H7 (cell line): ENCODE measurements at regions not wholly inside any gene's neighbourhood (a gene's known extent, or its start where the extent isn't known, plus 50 kb on each side); places are given as distances from the start of the nearest gene placed in this dataset.
A peak's percentile ranks its signal among the peaks of the same experiment; 100 is the strongest.

Experiments used
- DNase-seq: peaks from one replicate; pipeline ENCODE4 v3.0.0; 2012
- H3K27me3 ChIP-seq: 2 replicates; pipeline ENCODE4 v1.6.0; 2011; ENCODE audit warnings: mild to moderate bottlenecking, low read length; ENCODE audit not compliant: control insufficient read depth, insufficient read depth
- H3K36me3 ChIP-seq: replicated peaks from 2 replicates; pipeline ENCODE4 v1.5.1; 2011; ENCODE audit warnings: low read length; ENCODE audit not compliant: control insufficient read depth, insufficient read depth
- H3K4me3 ChIP-seq: 2 replicates; pipeline ENCODE4 v1.5.1; 2011; ENCODE audit warnings: low read depth, mild to moderate bottlenecking, control low read depth, low read length, moderate library complexity; ENCODE audit not compliant: insufficient read depth

DNA sequence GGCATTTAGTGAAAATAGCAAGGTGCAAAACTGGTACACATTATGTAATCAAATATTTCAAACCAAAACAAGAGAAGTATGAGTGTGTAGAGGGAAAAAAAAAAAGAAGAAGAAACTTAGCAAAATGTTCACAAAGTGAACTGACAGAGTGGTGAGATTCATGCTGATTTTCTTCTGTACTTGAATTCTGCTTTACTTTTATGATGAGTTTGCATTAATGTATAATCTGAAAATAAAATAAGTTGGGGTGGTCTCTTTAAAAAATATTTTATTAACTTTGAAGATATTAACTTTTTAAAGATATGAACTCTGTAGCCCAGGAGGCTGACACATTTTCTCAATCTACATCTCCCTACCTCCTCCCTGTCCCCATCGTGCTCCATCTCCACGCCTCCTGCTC is 185.1 kb downstream of the QDPR start:
- H3K36me3 ChIP-seq = no peaks in the 10 kb centered on the region
- no peaks in the 10 kb centered on the region for H3K27me3 ChIP-seq
- no peak for DNase-seq
- no peak overlapping the region for H3K4me3 ChIP-seq

DNA sequence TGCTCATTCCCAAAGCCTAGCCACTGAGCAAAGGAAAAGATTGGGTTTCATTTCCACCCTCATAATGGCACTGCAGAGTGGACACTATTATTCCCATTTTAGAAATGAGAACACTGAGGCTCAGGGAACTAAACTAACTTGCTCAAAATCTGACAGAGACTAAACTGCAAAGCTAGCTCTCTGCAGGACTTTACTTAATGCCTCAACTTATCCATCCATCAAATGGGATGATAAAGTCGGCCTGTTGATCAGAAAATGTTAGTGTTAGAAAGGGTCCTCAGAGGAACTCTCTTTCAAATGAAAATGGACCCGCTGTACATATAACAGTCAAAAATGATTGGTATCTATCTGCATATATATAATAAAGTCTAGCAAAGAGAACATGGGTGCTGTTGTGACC is 186.8 kb downstream of the QDPR start:
- DNase-seq = no peak
- Histone ChIP-seq H3K4me3 (no peak overlapping the region), H3K36me3 (no peaks in the 10 kb centered on the region), H3K27me3 (no peaks in the 10 kb centered on the region)

DNA sequence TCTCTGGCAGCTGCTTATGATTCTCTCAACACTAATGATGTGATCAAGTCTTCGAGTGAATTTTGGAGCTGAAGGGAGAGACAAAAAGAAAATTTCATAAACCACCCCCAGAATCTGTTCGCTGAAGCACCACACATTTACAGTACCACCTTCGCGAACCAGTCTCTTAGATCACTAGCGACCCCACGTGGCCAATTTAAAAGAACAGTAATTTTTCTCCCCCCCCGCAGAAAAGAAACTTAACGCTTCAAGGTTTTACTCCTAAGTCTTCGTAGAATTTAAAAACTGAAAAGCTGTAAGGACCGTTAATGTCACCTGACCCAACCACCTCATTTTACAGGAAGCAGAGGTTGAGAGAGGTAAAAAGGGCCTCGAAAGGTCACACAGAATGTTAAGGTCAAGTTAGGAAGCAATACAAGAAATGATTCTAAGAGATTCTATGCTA is 187.5 kb downstream of the QDPR start:
- no peaks in the 10 kb centered on the region for H3K27me3 ChIP-seq

DNA sequence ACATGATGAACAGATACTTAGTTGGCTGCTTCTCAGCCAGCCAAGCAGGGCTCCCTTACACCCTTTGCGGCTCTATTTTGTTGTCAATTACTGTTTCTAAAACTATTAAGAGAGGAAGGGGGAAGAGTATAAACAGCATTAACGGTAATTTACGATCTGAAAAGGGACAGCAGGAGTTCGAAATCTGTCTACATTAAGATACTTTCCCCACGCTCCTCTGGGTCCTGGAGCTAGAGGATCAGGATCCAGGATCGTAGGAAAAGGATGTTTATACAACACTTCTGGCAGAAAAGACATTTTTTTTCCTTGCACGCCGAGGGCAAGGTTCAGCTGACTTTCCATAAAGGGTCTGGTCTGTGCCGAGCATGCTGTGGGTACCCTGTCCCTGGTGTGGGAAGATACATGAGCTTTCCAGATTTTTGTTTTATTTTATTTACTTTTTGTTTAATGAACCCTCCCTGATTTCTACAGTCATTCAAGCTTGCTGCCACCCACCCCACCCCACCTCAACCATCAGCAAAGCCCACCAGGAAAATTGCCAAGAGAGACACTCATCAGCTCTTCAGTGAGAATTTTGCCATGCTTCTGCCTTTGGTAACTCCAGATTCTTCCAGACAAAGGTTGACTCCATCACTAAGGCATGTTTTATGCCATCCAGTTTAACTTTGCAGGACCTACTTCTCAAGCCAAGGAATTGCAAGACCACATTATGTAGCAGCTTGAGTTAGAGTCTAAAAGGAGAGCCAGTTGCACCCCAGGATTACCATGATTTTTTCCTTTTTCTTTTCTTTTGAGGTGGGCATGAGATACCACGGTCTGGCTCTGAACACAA is 188.1 kb downstream of the QDPR start:
- H3K4me3 ChIP-seq = no peak overlapping the region
- no peaks in the 10 kb centered on the region for H3K27me3 ChIP-seq
- H3K36me3 ChIP-seq = no peaks in the 10 kb centered on the region
- no peak for DNase-seq

More for the DNA sequence above, 187.5 kb downstream of the QDPR start:
- DNase-seq = peak; percentile 49
- Histone ChIP-seq H3K4me3 (no peak overlapping the region), H3K36me3 (no peaks in the 10 kb centered on the region)

DNA sequence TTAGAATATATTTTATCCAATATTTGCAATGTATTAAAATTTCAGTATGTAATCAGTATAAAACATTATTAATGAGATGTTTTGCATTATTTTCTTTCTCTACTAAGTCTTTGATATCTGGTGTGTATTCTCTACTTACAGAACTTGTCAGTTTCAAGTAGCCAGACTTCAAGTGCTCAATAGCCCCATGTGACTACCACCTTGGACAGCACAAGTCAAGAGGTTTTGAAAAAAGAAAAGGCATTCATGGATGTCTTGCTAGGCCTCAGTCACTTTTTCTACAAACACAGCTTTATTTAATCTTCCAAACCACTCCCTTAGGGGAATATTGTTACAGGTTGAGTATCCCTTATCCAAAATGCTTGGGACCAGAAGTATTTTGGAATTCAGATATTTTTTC is 189.4 kb downstream of the QDPR start:
- Histone ChIP-seq H3K27me3 (no peaks in the 10 kb centered on the region), H3K36me3 (no peaks in the 10 kb centered on the region), H3K4me3 (no peak overlapping the region)
- DNase-seq = no peak

- no peak for DNase-seq
- H3K36me3 ChIP-seq = no peaks in the 10 kb centered on the region
- no peaks in the 10 kb centered on the region for H3K27me3 ChIP-seq
- H3K4me3 ChIP-seq = no peak overlapping the region
Observed at GRCh38 chr4:17320046-17320445, 191.8 kb downstream of the QDPR start.

- H3K27me3 ChIP-seq = no peaks in the 10 kb centered on the region
- no peak for DNase-seq
- H3K4me3 ChIP-seq = no peak overlapping the region
- no peaks in the 10 kb centered on the region for H3K36me3 ChIP-seq
Observed at GRCh38 chr4:17317526-17317925, 194.4 kb downstream of the QDPR start.

DNA sequence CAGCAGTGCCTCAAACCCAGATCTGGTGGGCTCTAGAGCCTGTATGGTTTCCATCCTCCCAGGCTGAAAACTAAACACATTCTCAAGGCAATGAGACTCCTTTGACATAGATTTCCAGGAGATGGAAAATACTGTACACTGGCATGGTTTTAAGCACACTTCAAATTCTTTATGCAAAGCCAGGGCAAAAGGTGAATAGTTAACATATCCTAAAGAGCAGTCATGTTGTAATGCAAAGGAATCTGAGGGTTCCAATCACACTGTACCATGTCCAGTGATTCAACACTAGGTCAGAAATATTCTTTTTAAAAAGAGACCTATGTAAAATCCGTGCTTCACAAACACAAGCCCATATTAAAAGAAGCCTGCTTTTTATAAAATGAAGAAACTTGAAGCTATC is 195.3 kb downstream of the QDPR start:
- no peak for DNase-seq
- no peaks in the 10 kb centered on the region for H3K36me3 ChIP-seq

DNA sequence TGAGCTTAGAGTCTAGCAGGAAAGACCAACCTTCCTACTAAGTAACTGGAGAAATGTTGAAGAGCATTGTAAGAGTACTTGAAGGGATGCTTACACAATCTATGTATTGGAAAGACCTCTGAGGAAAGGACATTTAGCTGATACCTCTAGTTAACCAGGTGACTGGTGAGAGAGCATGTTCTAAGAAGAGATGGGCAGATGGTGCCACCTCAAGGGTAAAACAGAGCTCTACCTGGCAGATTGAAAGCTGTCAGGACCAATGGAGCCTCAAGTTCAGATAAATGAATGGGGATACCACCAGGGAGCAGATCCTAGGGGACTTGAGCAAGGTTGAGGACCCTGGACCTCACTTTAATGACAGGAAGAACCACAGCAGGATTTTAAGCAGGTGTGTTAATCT is 196.4 kb downstream of the QDPR start:
- H3K36me3 ChIP-seq = no peaks in the 10 kb centered on the region
- DNase-seq = peak; percentile 8
- H3K4me3 ChIP-seq = no peak overlapping the region
- no peaks in the 10 kb centered on the region for H3K27me3 ChIP-seq

More for the DNA sequence above, 195.3 kb downstream of the QDPR start:
- Histone ChIP-seq H3K27me3 (no peaks in the 10 kb centered on the region), H3K4me3 (no peak overlapping the region)

DNA sequence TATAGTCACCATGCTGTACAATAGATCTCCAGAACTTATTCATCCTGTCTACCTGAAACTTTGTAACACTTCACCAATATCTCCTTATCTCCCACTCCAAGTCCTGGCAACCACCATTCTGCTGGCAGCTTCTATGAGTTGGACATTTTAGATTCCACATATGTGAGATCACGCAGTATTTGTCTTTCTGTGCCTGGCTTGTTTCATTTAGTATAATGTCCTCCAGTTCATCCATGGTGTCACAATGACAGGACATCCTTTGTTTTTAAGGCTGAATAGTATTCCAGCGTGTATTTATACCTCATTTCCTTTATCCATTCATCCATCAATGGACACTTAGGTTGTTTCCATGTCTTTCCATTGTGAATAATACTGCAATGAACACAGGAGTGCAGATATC is 198.7 kb downstream of the QDPR start:
- Histone ChIP-seq H3K4me3 (no peak overlapping the region), H3K27me3 (no peaks in the 10 kb centered on the region), H3K36me3 (no peaks in the 10 kb centered on the region)
- DNase-seq = no peak

DNA sequence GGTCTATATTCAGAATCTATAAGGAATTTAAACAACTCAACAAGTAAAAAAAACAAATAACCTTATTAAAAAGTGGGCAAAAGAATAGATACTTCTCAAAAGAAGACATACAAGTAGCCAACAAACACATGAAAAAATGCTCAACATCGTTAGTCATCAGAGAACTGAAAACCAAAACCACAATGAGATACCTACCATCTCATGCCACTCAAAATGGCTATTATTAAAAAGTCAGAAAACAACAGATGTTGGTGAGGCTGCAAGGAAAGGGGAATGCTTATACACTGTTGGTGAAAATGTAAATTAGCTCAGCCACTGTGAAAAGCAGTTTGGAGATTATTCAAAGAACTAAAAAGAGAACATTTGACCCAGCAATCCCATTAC is 201.6 kb downstream of the QDPR start:
- H3K27me3 ChIP-seq = no peaks in the 10 kb centered on the region
- DNase-seq = no peak
- no peak overlapping the region for H3K4me3 ChIP-seq
- no peaks in the 10 kb centered on the region for H3K36me3 ChIP-seq

DNA sequence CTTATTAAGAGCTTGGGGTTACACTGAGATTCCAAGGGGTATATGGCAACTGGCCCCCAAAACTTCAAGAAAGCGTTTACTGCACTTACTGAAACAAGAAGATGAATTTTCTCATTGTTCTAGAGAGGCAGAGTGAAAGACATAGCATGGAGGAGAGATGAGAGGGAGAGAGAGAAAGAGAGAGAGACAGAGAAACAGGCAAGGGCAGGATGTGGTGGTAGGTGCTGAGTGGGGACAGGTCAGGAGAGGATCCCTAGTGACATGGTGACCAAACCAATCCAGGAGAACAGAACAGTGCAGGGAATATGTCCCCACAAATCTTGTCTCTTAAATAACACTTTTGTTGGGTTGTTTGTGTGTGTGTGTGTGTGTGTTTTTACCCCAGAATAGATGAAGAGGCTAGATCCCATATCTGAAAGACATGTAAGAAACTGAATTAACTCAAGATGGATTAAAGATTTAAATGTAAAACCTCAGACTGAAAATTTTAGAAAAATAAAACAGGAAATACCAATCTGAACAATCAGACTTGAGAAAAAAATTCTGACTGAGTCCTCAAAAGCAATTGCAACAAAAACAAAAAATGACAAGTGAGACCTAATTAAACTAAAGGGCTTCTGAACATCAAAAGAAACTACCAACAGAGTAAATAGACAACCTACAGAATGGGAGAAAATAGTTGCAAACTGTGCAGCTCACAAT is 202.2 kb downstream of the QDPR start:
- no peaks in the 10 kb centered on the region for H3K27me3 ChIP-seq
- H3K4me3 ChIP-seq = no peak overlapping the region
- H3K36me3 ChIP-seq = no peaks in the 10 kb centered on the region
- DNase-seq = no peak

- Histone ChIP-seq H3K36me3 (no peaks in the 10 kb centered on the region), H3K4me3 (no peak overlapping the region), H3K27me3 (no peaks in the 10 kb centered on the region)
- DNase-seq = no peak
Observed at GRCh38 chr4:17301869-17302268, 210.0 kb downstream of the QDPR start.

- Histone ChIP-seq H3K27me3 (no peaks in the 10 kb centered on the region), H3K4me3 (no peak overlapping the region), H3K36me3 (no peaks in the 10 kb centered on the region)
- no peak for DNase-seq
Observed at GRCh38 chr4:17301266-17301665, 210.6 kb downstream of the QDPR start.
